Psoas muscle (tissue), 7 donors: ENCODE measurements at regions not wholly inside any gene's neighbourhood (a gene's known extent, or its start where the extent isn't known, plus 50 kb on each side); places are given as distances from the start of the nearest gene placed in this dataset.
"Not testable (repeated sequence)": the region's sequence is repeated elsewhere in the genome, so short reads cannot be mapped to it uniquely, and the experiment has no call there.

Source experiments
- ATAC-seq, 4 donors: fragments of 200-7000 bp; cut with Tn5 transposase; one replicate each; pipeline ENCODE4 v1.9.1; 2020; ENCODE audit warnings: moderate library complexity in 3 of 4, mild to moderate bottlenecking in 2 of 4
- DNase-seq, 2 donors: peaks; one replicate each; pipeline ENCODE4 v3.0.0-alpha.2; 2020
- H3K27ac ChIP-seq: fragments of 200-600 bp; one replicate; pipeline ENCODE4 v1.8.0; 2022
- H3K27me3 ChIP-seq, 3 donors: fragments of 200-600 bp in 1 of 3; one replicate each; pipeline versions ENCODE4 v1.6.1 to v1.8.0; 2013 to 2022; ENCODE audit warnings: low read length in 2 of 3, mild to moderate bottlenecking in 2 of 3, moderate library complexity in 1 of 3; ENCODE audit not compliant: insufficient read depth in 3 of 3
- H3K36me3 ChIP-seq, 2 donors: fragments of 200-600 bp in 1 of 2; one replicate each; pipeline versions ENCODE4 v1.6.1 to v1.8.0; 2013 to 2022; ENCODE audit warnings: low read depth in 1 of 2, mild to moderate bottlenecking in 1 of 2, moderate library complexity in 1 of 2; ENCODE audit not compliant: insufficient read depth in 1 of 2
- H3K4me1 ChIP-seq: fragments of 200-600 bp; one replicate; pipeline ENCODE4 v1.8.0; 2022
- H3K4me3 ChIP-seq: fragments of 200-600 bp; one replicate; pipeline ENCODE4 v1.8.0; 2022; ENCODE audit warnings: mild to moderate bottlenecking
- H3K9me3 ChIP-seq: fragments of 200-600 bp; one replicate; pipeline ENCODE4 v1.8.0; 2022
- WGBS, 3 donors: extraction: QIAGEN DNeasy Blood & Tissue Kit; methylation state at CpG; one replicate each; pipeline versions ENCODE4 v1.1.6 to v1.1.7; 2013; 5-methylcytosine and 5-hydroxymethylcytosine counted together
- intact Hi-C, 2 donors: fragments of 100-400 bp; cut with DNase I; formaldehyde crosslinking; loops; one replicate each; pipeline versions ENCODE4 v1.11.0 to v1.14.2; 2022
- TF ChIP-seq, protein P1 (sequence below): fragments of 200-600 bp; IDR thresholded peaks from one replicate; pipeline ENCODE4 v1.8.0; 2022; ENCODE audit warnings: antibody characterized with exemption
- donor health status: healthy with polysubstance abuse.
- donor health status: DM: no; HTN: no; CAD: no; lungs with moderate emphysema.
- donor health status: Bipolar disorder and iron deficiency.
- donor health status: healthy.
- donor health status: DM: yes; HTN: yes; CAD: no.
- donor health status: DM: no; HTN: no; CAD: no.
- donor health status: DM: yes; HTN: yes; CAD: no.

DNA sequence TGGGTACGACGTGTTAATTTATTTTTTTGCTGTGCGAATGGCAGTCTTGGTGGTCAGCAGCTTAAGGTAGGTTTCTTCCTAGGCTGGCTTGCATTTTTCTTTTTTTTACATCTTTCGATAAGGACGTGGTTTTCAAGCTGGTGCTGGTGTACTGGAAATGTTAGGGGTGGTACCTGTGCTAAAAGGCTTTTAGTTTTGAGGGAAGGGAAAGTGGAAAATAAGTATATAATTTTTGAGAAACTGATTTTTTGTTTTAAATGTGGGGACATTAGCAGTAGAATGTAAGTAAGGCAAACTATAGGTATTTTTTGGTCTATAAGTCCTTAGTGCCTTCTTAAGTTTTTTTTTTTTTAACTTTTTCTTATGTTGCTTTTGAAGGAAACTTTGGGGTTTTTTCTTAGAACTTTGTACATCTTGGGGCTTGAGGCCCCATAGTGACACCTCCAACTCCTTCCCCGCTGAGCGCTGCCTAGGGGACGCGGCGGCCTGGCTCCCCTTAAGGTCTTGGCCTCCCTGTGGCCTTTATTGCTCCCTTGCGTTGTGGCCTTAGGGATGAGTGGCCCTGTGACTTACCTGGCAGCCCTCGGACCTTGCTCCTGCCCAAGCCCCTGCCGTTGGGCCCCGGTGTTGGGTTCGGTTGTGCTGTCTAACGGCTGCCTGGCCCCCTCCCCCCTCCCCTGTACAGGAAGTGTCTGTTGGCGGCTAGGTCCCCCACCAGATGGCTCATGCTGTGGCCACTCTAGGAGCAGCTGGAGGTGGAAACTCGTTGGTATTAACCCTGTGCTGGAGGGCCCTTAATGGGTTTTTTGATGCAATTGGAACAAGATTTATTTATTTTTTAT is 88.0 kb upstream of the RPRML start:
- Histone ChIP-seq H3K27me3 (no peaks in the 10 kb centered on the region), H3K27ac (peak overlapping the region; percentile 98), H3K4me3 (peak overlapping the region; percentile 92), H3K4me1 (no peaks in the 10 kb centered on the region), H3K36me3 (peaks cover 0 to 18% of the 10 kb centered on the region in 2 donors), H3K9me3 (no peaks in the 10 kb centered on the region)
- 2 to 3% (median 2%) methylated on average over 18 of the region's 18 CpGs for WGBS, 3 donors
- intact Hi-C loops, result no loop called here
- TF ChIP-seq, protein P1, sequence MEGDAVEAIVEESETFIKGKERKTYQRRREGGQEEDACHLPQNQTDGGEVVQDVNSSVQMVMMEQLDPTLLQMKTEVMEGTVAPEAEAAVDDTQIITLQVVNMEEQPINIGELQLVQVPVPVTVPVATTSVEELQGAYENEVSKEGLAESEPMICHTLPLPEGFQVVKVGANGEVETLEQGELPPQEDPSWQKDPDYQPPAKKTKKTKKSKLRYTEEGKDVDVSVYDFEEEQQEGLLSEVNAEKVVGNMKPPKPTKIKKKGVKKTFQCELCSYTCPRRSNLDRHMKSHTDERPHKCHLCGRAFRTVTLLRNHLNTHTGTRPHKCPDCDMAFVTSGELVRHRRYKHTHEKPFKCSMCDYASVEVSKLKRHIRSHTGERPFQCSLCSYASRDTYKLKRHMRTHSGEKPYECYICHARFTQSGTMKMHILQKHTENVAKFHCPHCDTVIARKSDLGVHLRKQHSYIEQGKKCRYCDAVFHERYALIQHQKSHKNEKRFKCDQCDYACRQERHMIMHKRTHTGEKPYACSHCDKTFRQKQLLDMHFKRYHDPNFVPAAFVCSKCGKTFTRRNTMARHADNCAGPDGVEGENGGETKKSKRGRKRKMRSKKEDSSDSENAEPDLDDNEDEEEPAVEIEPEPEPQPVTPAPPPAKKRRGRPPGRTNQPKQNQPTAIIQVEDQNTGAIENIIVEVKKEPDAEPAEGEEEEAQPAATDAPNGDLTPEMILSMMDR, result no peak
- peak; percentile 97 to 99 (median 98) for ATAC-seq
- peak; percentile 83 to 90 for DNase-seq

DNA sequence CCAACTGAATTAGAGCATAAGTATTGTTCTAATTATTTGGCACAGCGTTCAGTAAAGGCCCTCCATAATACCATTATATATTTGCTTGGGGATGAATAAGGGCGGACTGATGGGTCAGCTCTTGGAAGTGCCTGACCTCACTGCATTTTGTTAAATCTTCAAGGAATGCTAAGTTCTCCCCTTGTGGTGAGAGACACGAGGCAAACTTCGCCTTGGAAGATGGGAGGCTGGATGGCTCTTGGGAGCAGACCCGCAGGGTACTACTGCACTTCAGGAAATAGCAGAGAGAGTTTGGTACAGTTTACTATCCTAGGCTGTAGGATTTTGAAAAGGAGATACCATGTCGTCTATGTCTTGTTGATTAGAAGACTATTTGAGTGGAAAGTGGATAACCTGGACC is 87.0 kb upstream of the RPRML start:
- H3K27ac ChIP-seq, result peak overlapping the region; percentile 98

DNA sequence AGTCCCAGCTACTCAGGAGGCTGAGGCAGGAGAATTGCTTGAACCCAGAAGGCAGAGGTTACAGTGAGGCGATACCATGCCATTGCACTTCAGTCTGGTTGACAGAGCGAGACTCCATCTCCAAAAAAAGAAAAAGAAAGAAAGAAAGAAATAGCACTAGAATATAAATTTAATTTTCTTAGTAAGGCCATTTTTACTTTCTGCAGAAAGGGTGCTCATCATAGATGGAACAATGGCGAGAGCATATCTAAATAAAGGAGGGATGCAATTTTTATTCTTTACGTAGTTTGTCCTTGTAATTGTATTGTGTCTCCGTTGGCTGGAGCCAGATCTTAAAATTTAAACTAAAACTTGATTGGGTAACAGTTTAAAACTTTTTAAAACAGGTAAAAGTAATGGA is 85.6 kb upstream of the RPRML start:
- Histone ChIP-seq H3K27me3 (no peaks in the 10 kb centered on the region), H3K36me3 (peaks cover 0 to 21% of the 10 kb centered on the region in 2 donors), H3K4me1 (no peaks in the 10 kb centered on the region), H3K4me3 (no peak overlapping the region), H3K9me3 (no peaks in the 10 kb centered on the region), H3K27ac (no peak overlapping the region)
- ATAC-seq, result no peak
- WGBS, 3 donors, result 96% methylated on average over 5 of the region's 5 CpGs
- no peak for DNase-seq
- TF ChIP-seq, protein P1, result no peak
- intact Hi-C loops, result no loop called here

More for the DNA sequence above, 87.0 kb upstream of the RPRML start:
- H3K27me3 ChIP-seq, result no peaks in the 10 kb centered on the region
- no peak for DNase-seq
- peaks cover 0 to 20% of the 10 kb centered on the region in 2 donors for H3K36me3 ChIP-seq
- H3K9me3 ChIP-seq, result no peaks in the 10 kb centered on the region
- TF ChIP-seq, protein P1, result no peak
- no peaks in the 10 kb centered on the region for H3K4me1 ChIP-seq
- H3K4me3 ChIP-seq, result peak overlapping the region; percentile 92
- WGBS, 3 donors, result 57 to 64% (median 62%) methylated on average over 6 of the region's 6 CpGs
- intact Hi-C loops, result no loop called here
- no peak for ATAC-seq

DNA sequence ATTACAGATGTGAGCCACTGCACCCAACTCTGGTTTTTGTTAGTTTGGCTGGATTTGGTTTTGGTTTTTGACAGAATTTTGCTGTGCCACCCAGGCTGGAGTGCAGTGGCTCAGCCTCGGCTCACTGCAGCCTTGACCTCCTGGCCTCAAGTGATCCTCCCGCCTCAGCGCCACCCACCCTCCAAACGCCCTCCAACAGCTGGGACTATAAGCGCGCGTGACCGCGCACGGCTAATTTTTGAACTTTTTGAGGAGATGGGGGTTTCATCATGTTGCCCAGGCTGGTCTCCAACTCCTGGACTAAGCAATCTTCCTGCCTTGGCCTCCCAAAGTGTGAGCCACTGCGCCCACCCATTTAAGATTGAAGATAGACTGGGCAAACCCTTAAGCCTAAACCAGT is 84.4 kb upstream of the RPRML start:
- intact Hi-C loops, result no loop called here
- H3K36me3 ChIP-seq, result peaks cover 0 to 21% of the 10 kb centered on the region in 2 donors
- 85 to 87% (median 85%) methylated on average over 11 of the region's 11 CpGs for WGBS, 3 donors
- H3K4me1 ChIP-seq, result no peaks in the 10 kb centered on the region
- TF ChIP-seq, protein P1, result no peak
- no peak overlapping the region for H3K4me3 ChIP-seq
- H3K27ac ChIP-seq, result no peak overlapping the region
- DNase-seq (no peak), ATAC-seq (no peak)
- no peaks in the 10 kb centered on the region for H3K9me3 ChIP-seq
- H3K27me3 ChIP-seq, result no peaks in the 10 kb centered on the region

DNA sequence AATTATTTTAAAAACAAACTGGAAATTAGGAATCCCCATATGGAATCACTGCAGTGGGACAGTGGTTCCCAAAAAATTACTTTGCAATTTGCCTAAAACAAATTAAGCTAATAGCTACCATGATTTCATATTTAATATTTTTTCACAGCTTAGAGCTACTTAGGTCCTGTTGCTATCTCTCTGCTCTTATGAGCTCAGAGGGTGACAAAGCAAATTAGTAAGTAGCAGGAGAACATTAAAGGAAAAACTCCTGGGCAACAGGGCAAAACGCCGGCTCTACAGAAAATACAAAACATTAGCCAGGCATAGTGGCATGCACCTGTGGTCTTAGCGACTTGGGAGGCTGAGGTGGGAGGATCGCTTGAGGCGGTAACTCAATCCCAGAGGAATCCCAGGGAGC is 83.8 kb upstream of the RPRML start:
- WGBS, 3 donors, result 92 to 93% (median 92%) methylated on average over 5 of the region's 5 CpGs
- not testable (repeated sequence) for H3K27me3 ChIP-seq

DNA sequence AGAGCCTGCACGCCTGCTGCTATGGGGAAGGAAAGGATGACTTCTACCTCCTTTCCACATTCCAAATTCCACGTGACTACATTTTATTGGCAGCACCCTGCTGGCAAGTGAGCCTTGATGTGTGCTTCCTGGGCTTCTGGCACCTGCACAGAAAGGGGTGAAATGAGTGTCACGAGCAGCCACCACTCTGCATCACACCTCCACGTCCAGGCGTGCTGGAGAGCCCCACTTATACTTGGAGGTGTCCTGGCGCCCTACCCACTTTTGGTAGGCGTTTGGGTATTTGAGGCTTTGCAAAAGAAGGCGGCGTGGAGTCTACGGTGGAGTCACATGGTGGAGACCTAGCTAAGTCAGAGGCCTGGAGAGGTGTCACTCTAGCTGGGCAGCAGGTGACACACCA is 81.0 kb upstream of the RPRML start:
- ATAC-seq, H3K4me3 ChIP-seq, H3K9me3 ChIP-seq, H3K27ac ChIP-seq, intact Hi-C loops, DNase-seq, H3K27me3 ChIP-seq, H3K4me1 ChIP-seq: not testable (repeated sequence)
- 63 to 69% (median 68%) methylated on average over 10 of the region's 10 CpGs for WGBS, 3 donors
- H3K36me3 ChIP-seq, result peaks cover 0 to 27% of the 10 kb centered on the region in 2 donors

More for the DNA sequence above, 83.8 kb upstream of the RPRML start:
- intact Hi-C loops, DNase-seq, H3K9me3 ChIP-seq, ATAC-seq, H3K27ac ChIP-seq, H3K4me3 ChIP-seq, H3K4me1 ChIP-seq: not testable (repeated sequence)
- H3K36me3 ChIP-seq, result peaks cover 0 to 21% of the 10 kb centered on the region in 2 donors
